Eye (tissue), 1 donor: ENCODE measurements at regions not wholly inside any gene's neighbourhood (a gene's known extent, or its start where the extent isn't known, plus 50 kb on each side); places are given as distances from the start of the nearest gene placed in this dataset.

Experiments
- DNase-seq: peaks from one replicate; pipeline ENCODE4 v3.0.0-alpha.2; 2015

DNA sequence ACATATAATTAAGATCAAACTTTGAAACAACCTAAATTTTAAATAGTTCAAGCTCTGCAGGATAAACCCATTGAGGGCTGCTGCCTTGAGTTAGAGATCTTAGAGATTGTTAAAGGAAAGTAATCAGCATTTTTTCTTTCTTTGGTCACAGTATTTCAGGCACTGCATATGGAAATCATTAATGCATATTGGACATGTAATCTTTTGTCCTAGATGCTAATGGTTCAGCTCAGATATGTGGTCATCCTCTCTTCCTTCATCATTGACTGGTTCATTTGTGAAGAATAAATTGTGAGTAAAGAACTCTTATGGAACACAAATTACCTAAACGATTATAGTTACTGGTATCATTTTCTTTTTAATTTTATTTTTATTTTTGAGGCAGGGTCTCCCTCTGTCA lies 82.0 kb upstream of the PRLR start:
- DNase-seq: no peak

GRCh38 chr5:35309365-35310130 lies 79.3 kb upstream of the PRLR start:
- DNase-seq: no peak

DNA sequence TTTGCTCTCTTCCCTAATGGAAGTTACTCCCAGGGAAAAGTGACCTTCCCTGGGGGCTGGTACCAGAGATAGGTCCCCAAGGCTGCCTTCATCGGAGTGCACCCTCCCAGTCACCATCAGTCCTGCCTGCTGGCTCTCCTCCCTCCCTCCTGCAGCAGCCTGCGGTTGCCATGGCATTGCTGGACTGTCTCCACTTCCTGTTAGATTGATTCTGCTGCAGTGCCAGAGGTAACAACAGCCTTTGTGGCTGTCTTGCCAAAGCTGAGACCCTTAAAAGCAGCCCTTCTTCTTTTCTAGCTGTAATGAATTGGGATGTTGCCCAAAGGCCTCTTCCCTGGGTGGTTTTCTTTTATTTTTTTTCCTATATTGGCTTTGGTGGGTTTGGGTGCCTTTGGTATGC lies 78.1 kb upstream of the PRLR start:
- DNase-seq: peak; percentile 50

- DNase-seq: no peak
Measured at GRCh38 chr5:35306716-35307365, 76.6 kb upstream of the PRLR start.

DNA sequence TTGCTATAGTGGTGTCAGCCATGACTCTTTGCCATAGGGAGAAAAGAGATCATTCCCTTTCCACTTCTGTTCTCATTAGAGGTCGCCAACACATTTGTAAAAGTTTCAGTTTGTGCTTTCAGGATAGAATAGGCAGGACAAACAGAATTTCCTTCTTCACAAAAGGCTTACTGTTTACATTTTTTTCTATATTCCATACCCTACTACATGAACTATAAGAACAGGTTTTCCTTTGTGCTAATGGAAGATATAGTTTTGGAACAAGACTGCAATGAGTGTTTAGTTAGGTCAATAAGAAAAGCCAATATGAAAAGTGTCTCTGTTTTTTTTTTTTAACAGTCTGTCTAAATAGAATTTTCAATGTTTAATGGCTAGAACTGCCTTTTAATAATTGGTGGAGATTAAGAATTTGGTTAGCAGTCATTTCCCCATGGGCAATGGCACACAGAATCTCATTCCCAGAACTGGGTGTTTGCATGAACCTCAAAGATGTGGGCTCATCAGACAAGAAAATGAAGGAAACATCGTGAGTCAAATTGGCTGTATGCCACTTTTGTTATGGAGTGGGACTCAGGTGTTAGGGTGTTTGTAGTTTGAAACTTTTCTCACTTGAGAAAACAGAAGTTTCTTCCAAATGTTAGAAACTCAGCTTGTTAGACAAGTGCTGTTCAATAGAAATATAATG lies 75.2 kb upstream of the PRLR start:
- no peak for DNase-seq

DNA sequence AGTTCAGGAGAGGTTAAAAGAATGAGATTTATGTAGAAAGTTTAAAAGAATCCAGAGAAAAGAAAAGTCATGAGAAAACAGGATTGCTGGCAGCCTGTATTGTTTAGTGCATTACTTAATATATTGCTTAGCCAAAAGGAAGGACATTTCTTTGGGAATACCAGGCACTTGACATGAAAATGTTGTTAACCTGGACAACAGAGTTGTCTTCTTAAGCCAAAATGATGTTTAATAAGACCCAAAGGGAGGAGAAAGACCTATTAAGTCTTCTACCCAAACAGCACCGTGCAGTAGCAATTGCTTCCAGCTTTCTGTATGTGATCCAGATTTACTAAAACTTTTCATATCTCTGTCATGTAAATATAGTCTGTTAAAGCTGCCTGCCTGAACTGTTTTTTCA lies 74.0 kb upstream of the PRLR start:
- DNase-seq: no peak

DNA sequence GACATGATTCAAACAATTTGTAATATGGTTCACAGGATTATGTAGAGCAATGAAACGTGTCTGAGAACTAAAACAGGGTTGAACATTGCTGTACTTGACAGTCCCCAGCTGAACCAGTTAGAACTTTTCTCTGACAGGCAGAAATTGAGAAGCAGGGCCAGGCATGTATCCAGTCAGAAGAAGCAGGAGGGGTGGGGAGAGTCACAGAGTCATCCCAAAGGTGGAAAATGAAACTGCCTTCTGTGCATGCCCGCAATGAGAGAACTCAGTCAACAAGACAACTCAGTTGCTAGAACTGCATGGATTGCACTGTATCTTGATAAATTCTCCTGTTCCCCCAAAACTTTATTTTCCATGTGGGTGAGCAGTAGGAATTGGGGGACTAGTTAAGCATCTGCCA lies 72.9 kb upstream of the PRLR start:
- no peak for DNase-seq

DNA sequence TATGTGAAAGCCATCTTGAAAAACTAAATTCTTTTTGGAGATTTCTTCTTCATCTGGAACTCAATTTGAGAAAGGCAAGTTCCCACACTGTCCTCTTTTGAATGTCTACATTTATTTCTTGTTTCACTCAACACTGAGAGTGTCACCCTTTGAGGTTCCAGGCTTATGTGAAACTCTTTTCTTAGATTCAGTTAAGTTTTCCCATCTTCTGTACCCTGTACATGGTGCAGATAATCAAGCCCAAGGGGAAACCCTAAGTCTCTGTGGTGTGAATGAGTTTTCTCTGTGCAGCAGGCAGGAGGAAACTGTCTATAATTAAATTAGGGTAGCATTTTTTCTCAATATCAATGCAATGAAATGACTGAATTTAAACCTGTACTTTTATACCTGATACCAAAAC lies 72.3 kb upstream of the PRLR start:
- no peak for DNase-seq

DNA sequence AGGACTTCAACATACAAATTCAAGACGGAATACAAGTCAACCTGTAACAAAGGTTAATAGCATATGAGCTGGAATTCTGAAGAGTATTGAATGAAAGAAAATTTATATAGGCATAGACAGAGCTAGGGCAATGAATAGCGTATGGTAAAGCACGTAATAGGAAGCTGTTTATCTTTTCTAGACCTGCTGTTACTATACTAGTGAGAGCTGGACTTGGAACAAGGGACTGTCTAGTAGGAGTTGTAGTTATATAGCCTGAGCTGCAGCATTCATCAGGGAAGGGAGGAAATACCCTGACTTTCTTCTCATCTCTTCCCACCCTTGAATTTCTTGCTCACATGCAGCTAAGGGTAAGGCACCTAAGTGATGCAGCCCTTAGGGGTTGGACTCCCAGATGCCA lies 67.5 kb upstream of the PRLR start:
- DNase-seq: no peak

DNA sequence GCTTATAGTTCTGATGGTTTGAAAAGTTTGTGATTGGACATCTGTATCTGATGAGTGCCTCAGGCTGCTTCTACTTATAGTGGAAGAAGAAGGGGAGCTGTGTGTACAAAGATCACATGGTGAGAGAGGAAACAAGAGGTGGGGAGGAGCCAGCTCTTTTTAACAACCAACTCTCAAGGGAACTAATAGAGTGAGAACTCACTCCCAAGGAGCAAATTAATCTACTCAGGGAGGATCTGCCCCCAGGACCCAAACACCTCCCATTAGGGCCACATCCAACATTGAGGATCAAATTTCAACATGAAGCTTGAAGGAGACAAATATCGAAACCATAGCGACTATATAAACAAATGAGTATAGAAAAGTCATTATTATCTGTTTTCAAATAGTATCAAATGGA lies 64.7 kb upstream of the PRLR start:
- no peak for DNase-seq

DNA sequence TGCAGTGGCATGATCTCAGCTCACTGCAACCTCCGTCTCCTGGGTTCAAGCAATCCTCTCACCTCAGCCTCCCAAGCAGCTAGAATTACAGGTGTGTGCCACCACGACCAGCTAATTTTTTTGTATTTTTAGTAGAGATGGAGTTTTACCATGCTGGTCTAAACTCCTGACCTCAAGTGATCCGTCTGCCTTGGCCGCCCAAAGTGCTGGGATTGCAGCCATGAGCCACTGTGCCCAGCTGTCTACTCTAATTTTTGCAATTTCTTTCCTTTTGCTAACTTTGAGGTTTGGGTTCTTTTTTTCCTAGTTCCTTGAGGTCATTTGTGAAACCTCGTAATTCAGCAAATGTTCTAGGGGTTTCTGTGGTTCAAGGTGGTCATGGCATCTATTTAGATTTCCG lies 63.7 kb upstream of the PRLR start:
- no peak for DNase-seq

- no peak for DNase-seq
Measured at GRCh38 chr5:35285435-35285834, 55.1 kb upstream of the PRLR start.

GRCh38 chr5:35285011-35285410 lies 54.7 kb upstream of the PRLR start:
- DNase-seq: no peak

GRCh38 chr5:35284364-35284763 lies 54.1 kb upstream of the PRLR start:
- DNase-seq: no peak

- no peak for DNase-seq
Measured at GRCh38 chr5:35282810-35283209, 52.5 kb upstream of the PRLR start.

DNA sequence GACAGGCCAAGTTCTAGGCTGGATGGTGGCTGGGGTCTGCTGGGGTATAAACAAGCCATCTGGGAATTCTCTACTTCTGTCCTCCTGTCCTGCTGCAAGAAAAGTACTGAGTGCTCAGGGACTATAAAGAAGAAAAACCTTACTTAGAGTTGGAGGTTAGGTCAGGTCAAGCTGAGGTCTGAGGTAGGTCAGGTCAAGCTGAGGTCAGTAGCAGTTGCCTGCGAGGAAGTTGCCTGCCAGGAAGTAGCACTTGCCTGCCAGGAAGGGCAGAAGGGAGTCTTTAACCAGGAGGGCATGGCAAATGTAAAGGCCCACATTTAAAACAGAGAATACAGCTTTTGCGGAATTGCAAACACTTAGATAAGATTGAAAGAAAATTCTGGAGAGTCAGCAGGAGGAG lies 51.3 kb upstream of the PRLR start:
- no peak for DNase-seq
